Astrocyte of the cerebellum (primary cell): ENCODE measurements at regions not wholly inside any gene's neighbourhood (a gene's known extent, or its start where the extent isn't known, plus 50 kb on each side); places are given as distances from the start of the nearest gene placed in this dataset.

Experiments used
- DNase-seq: peaks from one replicate; pipeline ENCODE4 v3.0.0-alpha.2; 2011; ENCODE audit warnings: low read depth
- H3K4me3 ChIP-seq: 2 replicates; pipeline ENCODE4 v1.5.1; 2011; ENCODE audit warnings: mild to moderate bottlenecking, low read depth, low read length, moderate library complexity
- CTCF ChIP-seq: IDR thresholded peaks from 2 replicates; pipeline ENCODE4 v1.5.1; 2012; ENCODE audit warnings: low read length, low read depth, moderate library complexity, mild to moderate bottlenecking; ENCODE audit errors: missing control alignments
- in situ Hi-C: cut with HindIII; loops from 2 replicates; pipeline ENCODE4 v1.10.0; 2017; ENCODE audit warnings: low sequenced_read_pairs

DNA sequence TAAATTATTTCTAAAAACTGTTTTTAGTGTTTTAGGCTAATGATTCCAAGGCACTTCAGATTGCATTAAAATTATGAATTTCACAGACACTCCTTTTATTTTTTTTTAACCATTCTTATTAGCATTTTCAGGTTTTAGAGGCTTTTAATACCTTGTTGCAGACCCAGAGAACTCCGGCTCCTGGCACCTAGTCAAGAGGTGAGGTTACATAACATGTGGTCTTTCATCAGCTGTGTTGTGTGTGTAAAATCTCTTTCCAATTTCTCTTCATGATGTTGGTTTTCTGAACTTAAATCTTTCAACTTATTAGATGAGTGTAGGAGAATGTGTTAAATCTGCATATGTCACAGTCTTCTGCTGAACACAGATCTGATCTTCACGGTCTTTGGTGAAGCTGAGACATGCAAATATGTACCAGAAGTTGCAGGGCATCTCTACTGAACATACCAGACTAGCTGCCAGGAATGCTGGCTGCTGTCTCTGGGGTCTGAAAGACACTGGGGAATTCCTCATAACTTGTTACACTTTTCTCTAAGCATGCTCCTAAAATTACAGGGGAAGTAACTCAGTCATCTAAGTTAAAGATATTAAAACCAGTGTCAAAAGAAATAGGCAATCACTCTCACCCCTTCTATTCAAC, 1165.3 kb downstream of the EFNB2 start:
- no peak for DNase-seq
- no peak for TF ChIP-seq CTCF

GRCh38 chr13:105368781-105369180, 1166.7 kb downstream of the EFNB2 start:
- in situ Hi-C loops, result no loop called here
- H3K4me3 ChIP-seq, result no peak overlapping the region
- no peak for TF ChIP-seq CTCF
- DNase-seq, result no peak

More for the DNA sequence above, 1165.3 kb downstream of the EFNB2 start:
- in situ Hi-C loops, result no loop called here
- no peak overlapping the region for H3K4me3 ChIP-seq

DNA sequence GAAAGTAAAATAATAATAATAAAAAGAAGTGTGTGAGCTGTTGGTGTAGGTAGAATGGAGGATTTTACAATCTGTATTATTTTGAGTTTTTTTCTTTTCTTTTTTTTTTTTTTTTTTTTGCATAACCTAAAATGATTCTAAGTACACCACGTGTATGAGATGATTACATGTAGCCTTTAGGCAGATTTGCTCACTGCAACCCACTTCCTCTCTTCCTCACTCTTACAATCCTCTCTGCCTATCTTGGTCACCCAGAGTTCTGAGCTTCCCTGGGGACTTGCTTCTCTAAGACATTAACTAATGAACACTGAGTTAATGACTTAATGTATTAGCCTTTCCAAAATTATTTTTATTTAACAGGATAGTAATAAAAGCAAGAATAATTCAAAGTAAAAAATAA, 1169.6 kb downstream of the EFNB2 start:
- no peak overlapping the region for H3K4me3 ChIP-seq
- DNase-seq, result no peak
- no peak for TF ChIP-seq CTCF
- in situ Hi-C loops, result no loop called here

DNA sequence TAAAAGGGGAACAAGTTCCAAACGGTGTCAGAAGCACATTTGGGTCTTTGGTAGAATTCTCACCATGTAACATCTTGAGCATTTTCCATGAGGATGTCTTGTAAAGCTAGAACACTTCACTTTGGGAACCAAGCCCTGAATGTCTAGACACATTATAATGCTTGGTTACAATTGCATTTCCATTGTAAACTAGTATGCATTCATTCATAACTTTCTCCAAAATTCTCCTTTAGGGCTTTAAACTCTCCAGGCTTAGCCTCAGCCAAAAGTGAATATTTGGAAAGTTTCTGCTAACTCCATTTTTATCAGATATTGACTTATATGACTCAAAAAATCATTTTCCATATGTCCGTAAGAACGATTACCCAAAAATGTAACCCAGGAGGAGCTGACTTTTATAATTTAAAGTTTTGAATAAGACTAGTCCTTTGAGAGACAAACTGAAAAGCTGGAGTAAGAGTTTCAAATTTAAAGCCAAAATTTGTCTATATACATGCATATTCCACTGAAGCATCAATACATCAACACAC, 1170.4 kb downstream of the EFNB2 start:
- DNase-seq, result no peak
- no peak overlapping the region for H3K4me3 ChIP-seq
- no peak for TF ChIP-seq CTCF
- in situ Hi-C loops, result no loop called here

DNA sequence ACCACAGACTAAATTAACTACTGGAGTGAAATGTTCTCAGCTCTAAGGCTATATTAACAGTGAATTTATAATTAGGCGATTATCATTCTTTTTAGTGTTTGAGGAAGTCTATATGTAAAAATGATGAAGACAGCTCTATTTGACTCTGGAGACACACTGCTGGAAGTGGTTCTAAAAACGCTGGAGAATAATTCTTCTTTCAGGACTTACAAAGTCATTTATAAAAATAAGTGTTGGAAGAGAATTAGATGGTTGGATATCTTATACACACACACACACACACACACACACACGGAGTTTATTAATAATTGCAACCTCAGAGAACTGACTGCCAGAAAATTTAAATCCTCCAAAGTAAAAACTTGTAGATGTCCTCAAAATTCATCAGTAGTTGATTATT, 1171.3 kb downstream of the EFNB2 start:
- no peak for TF ChIP-seq CTCF
- no peak for DNase-seq
- in situ Hi-C loops, result no loop called here
- no peak overlapping the region for H3K4me3 ChIP-seq

DNA sequence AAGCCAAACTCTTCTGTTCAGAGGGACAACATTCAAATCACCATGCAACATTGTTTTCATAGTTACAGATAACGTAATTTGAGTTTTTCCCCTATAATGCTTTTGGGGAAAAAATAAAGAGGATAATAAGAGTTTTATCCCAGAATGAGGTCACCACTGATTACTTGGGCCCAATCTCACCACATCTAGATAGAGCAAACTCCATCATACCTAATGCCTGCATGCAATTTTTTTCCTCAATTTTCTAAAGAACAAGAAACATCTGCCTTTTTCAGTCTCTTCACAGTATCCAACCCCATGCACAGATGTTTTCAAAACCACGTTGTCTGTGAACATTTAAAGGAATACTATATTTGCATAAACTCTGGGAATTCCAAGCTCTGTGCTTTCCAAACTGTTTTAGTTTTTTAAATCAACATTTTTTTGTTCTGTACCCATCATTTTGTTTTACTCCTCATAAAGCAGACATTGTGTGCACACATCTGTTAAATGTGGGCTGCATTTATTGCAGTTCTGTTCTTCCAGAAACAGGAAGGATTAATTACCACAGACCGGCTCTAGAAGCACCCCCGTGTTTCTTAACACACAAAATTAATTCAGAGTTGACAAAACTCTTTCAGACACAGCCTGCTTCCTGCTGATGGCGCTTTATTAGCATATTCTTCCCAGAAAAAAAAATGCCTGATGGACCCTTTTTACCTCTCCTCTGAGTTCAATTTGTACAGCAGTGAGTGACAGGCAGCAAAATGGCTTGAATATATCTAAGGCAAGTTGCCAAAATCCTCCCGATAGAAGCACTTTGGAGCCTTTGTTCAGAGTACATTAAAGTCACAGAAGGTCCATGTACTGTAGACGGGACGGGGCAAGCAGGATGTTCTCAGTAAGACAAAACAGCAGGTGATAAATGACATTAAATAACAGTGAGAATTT, 1171.9 kb downstream of the EFNB2 start:
- DNase-seq, result no peak
- in situ Hi-C loops, result no loop called here
- TF ChIP-seq CTCF, result no peak
- no peak overlapping the region for H3K4me3 ChIP-seq
